Activated CD4-positive, alpha-beta T cell treated with anti-CD3 and anti-CD28 coated beads, Interleukin-2, amount 10 ng/mL, durations not matched to agents 24 days and 14 days (primary cell): ENCODE measurements at regions not wholly inside any gene's neighbourhood (a gene's known extent, or its start where the extent isn't known, plus 50 kb on each side); places are given as distances from the start of the nearest gene placed in this dataset.

Experiments
- DNase-seq: peaks from one replicate; pipeline ENCODE4 v3.0.0; 2022
- H3K27ac Mint-ChIP-seq: one replicate; pipeline ENCODE4 v1.8.0; 2022; ENCODE audit warnings: mild to moderate bottlenecking, mixed read lengths
- H3K27me3 Mint-ChIP-seq: one replicate; pipeline ENCODE4 v1.8.0; 2022; ENCODE audit warnings: mixed read lengths
- H3K36me3 Mint-ChIP-seq: one replicate; pipeline ENCODE4 v1.8.0; 2022; ENCODE audit warnings: low read depth, mild to moderate bottlenecking, mixed read lengths
- H3K4me1 Mint-ChIP-seq: one replicate; pipeline ENCODE4 v1.8.0; 2021; ENCODE audit warnings: mixed read lengths
- H3K4me3 Mint-ChIP-seq: one replicate; pipeline ENCODE4 v1.8.0; 2022; ENCODE audit warnings: mild to moderate bottlenecking, moderate library complexity, mixed read lengths
- H3K9me3 Mint-ChIP-seq: one replicate; pipeline ENCODE4 v1.8.0; 2021; ENCODE audit warnings: mixed read lengths
- intact Hi-C: fragments of 100-400 bp; cut with micrococcal nuclease; formaldehyde crosslinking; loops from one replicate; pipeline ENCODE4 v1.15.1; 2023

GRCh38 chr2:236922061-236922460, 163.6 kb upstream of the COPS8 start:
- Mint-ChIP-seq H3K27ac (no peak overlapping the region), H3K9me3 (no peaks in the 10 kb centered on the region), H3K4me3 (no peak overlapping the region), H3K27me3 (peaks cover 17% of the 10 kb centered on the region), H3K4me1 (peaks cover 3% of the 10 kb centered on the region), H3K36me3 (no peaks in the 10 kb centered on the region)
- no peak for DNase-seq
- intact Hi-C loops: no loop called here

DNA sequence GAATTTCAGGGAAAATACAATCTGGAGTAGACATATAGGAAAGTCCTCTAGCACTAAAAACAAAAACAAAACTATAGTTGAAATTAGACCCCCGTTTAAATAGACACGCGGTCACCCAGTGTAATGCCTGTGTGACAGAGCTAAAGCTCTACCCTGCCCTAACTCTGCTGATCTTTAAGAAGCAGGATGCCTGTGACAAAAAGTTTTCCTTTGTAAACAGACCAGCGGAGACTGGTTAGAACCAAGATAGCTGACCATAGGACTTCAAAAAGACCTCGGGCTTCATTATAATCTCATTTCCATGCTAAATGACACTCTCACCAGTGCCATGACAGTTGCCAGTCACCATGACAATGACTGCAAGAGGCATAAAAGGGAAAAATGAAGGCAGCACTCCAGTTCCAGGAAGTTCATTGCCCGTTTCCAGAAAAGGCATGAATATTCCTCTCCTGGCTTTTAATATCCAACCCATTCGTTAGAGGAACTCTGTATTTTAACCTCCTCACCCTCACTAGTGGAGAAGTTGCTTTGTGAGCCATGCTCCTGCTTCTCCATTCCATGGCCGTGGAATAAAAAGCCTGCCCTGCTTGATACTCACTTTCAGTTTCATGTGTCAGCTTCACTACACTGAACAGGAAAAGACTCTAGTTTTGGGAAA, 157.2 kb upstream of the COPS8 start:
- H3K36me3 Mint-ChIP-seq: no peaks in the 10 kb centered on the region
- peak overlapping the region; percentile 70 for H3K4me3 Mint-ChIP-seq
- H3K9me3 Mint-ChIP-seq: no peaks in the 10 kb centered on the region
- H3K4me1 Mint-ChIP-seq: peaks cover 10% of the 10 kb centered on the region
- H3K27ac Mint-ChIP-seq: no peak overlapping the region
- DNase-seq: no peak
- intact Hi-C loops: no loop called here
- H3K27me3 Mint-ChIP-seq: peaks cover 32% of the 10 kb centered on the region

DNA sequence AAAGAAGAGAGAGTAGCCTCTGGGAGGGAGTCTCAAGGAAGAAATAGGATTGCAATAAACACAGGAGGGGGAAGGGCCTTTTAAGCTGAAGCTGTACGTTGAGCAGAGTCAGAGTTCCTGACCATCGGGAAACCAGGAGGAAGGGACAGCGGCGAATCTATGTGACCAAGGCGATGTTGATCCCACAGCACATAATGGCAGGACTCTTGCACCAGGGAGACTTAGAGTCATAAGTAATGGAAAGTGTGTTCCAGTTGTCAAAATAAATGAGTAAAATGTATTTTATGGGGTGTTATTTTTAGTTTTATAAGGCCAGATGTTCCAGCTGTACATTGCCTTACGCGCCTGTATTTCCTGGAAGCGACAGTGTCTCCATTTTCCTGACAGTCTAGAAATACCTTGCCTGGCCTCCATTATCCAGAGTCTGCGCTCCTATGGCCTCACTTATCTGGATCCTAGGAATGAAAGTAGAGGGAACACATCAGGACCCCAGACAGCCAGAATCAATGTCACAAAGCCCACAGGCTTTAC, 152.8 kb upstream of the COPS8 start:
- H3K27me3 Mint-ChIP-seq: peaks cover 17% of the 10 kb centered on the region
- no peak overlapping the region for H3K4me3 Mint-ChIP-seq
- H3K36me3 Mint-ChIP-seq: no peaks in the 10 kb centered on the region
- intact Hi-C loops: no loop called here
- no peak for DNase-seq
- H3K4me1 Mint-ChIP-seq: peaks cover 8% of the 10 kb centered on the region
- H3K9me3 Mint-ChIP-seq: no peaks in the 10 kb centered on the region
- H3K27ac Mint-ChIP-seq: no peak overlapping the region

- Mint-ChIP-seq H3K27me3 (peaks cover 14% of the 10 kb centered on the region), H3K4me1 (peaks cover 3% of the 10 kb centered on the region), H3K36me3 (no peaks in the 10 kb centered on the region), H3K4me3 (no peak overlapping the region), H3K9me3 (no peaks in the 10 kb centered on the region), H3K27ac (no peak overlapping the region)
- intact Hi-C loops: no loop called here
- DNase-seq: no peak
Measured at GRCh38 chr2:236934166-236934565, 151.5 kb upstream of the COPS8 start.

GRCh38 chr2:236934656-236935055, 151.0 kb upstream of the COPS8 start:
- H3K4me3 Mint-ChIP-seq: no peak overlapping the region
- peaks cover 14% of the 10 kb centered on the region for H3K27me3 Mint-ChIP-seq
- peaks cover 3% of the 10 kb centered on the region for H3K4me1 Mint-ChIP-seq
- no peaks in the 10 kb centered on the region for H3K36me3 Mint-ChIP-seq
- no peak overlapping the region for H3K27ac Mint-ChIP-seq
- intact Hi-C loops: no loop called here
- no peaks in the 10 kb centered on the region for H3K9me3 Mint-ChIP-seq
- no peak for DNase-seq

- Mint-ChIP-seq H3K4me3 (no peak overlapping the region), H3K36me3 (no peaks in the 10 kb centered on the region), H3K4me1 (peaks cover 3% of the 10 kb centered on the region), H3K27ac (no peak overlapping the region), H3K9me3 (no peaks in the 10 kb centered on the region), H3K27me3 (peaks cover 14% of the 10 kb centered on the region)
- DNase-seq: no peak
- intact Hi-C loops: no loop called here
Measured at GRCh38 chr2:236935083-236935482, 150.6 kb upstream of the COPS8 start.

DNA sequence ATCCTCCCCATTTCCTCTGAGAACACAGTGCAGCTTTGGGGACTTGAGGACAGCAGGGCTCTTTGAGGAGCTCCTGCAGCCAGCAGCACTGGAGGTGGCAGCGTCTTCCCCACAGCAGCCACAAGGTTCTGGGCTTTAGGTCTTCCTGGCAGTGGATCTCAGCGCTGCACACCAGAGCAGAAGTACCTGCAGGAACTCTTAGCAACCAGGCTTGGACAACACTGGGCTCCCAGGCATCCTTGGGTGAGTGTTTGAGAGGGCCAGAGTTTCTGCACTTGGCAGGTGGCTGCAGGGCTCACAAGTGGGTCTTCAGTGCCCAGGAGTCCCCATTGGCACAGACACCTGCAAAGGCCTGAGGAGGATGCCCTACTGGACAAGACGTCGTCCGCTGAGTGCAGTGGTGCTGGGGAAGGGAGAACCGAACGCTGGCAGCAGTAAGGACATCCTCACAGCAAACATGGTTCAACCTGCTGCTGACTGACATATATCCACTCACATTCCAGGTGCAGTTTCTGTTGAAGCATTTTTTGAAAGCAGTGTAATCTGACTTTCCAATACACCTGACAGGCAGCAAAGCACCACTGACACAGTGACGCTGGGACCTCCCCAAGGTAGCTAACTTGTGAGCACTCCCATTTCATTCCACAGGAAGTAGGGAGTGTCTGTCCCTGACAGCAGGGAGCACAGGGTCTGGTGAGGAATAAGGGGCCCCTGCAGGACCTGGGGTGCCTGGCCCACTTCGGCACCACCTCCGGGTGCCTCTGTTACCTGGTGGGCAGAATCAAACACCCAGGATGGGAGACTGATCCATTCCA, 149.9 kb upstream of the COPS8 start:
- peaks cover 14% of the 10 kb centered on the region for H3K27me3 Mint-ChIP-seq
- no peak overlapping the region for H3K4me3 Mint-ChIP-seq
- peaks cover 3% of the 10 kb centered on the region for H3K4me1 Mint-ChIP-seq
- no peaks in the 10 kb centered on the region for H3K36me3 Mint-ChIP-seq
- no peaks in the 10 kb centered on the region for H3K9me3 Mint-ChIP-seq
- intact Hi-C loops: no loop called here
- DNase-seq: no peak
- H3K27ac Mint-ChIP-seq: no peak overlapping the region

GRCh38 chr2:236936446-236936940, 149.2 kb upstream of the COPS8 start:
- intact Hi-C loops: no loop called here
- Mint-ChIP-seq H3K9me3 (no peaks in the 10 kb centered on the region), H3K27ac (no peak overlapping the region), H3K4me3 (no peak overlapping the region), H3K36me3 (no peaks in the 10 kb centered on the region), H3K4me1 (peaks cover 3% of the 10 kb centered on the region), H3K27me3 (peaks cover 12% of the 10 kb centered on the region)
- DNase-seq: no peak

- Mint-ChIP-seq H3K9me3 (no peaks in the 10 kb centered on the region), H3K36me3 (no peaks in the 10 kb centered on the region), H3K27me3 (peaks cover 3% of the 10 kb centered on the region), H3K27ac (no peak overlapping the region), H3K4me3 (no peak overlapping the region), H3K4me1 (peaks cover 3% of the 10 kb centered on the region)
- intact Hi-C loops: no loop called here
- no peak for DNase-seq
Measured at GRCh38 chr2:236938126-236938525, 147.6 kb upstream of the COPS8 start.

GRCh38 chr2:236939271-236939670, 146.4 kb upstream of the COPS8 start:
- Mint-ChIP-seq H3K27me3 (peaks cover 3% of the 10 kb centered on the region), H3K4me1 (peaks cover 3% of the 10 kb centered on the region), H3K27ac (no peak overlapping the region), H3K9me3 (no peaks in the 10 kb centered on the region), H3K4me3 (no peak overlapping the region), H3K36me3 (no peaks in the 10 kb centered on the region)
- intact Hi-C loops: no loop called here
- DNase-seq: no peak

- Mint-ChIP-seq H3K36me3 (no peaks in the 10 kb centered on the region), H3K27me3 (peaks cover under 1% of the 10 kb centered on the region), H3K4me1 (peaks cover 3% of the 10 kb centered on the region), H3K4me3 (no peak overlapping the region), H3K27ac (peak overlapping the region; percentile 52), H3K9me3 (no peaks in the 10 kb centered on the region)
- intact Hi-C loops: no loop called here
- DNase-seq: no peak
Measured at GRCh38 chr2:236939721-236940231, 145.9 kb upstream of the COPS8 start.

DNA sequence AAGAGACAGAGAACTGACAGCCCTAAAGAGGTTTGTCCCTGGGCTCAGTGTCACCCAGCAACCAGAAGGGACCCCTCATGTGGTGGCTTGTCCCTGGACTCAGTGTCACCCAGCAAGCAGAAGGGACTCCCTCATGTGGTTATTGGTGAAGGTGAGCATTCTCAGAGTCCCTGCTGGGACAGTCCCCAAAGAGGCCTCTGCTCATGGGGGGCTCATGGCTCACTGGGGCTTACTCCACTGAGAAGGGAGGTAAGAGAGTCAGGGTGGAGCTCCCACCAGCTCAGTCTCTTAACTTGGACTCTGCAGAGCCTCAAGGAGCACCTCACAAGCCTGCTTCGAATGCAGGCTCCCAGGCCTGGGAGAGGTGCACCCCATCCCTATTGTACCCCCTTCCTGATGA, 145.2 kb upstream of the COPS8 start:
- DNase-seq: no peak
- no peaks in the 10 kb centered on the region for H3K36me3 Mint-ChIP-seq
- H3K4me1 Mint-ChIP-seq: peaks cover 3% of the 10 kb centered on the region
- intact Hi-C loops: no loop called here
- no peak overlapping the region for H3K27ac Mint-ChIP-seq
- no peaks in the 10 kb centered on the region for H3K27me3 Mint-ChIP-seq
- no peaks in the 10 kb centered on the region for H3K9me3 Mint-ChIP-seq
- no peak overlapping the region for H3K4me3 Mint-ChIP-seq

DNA sequence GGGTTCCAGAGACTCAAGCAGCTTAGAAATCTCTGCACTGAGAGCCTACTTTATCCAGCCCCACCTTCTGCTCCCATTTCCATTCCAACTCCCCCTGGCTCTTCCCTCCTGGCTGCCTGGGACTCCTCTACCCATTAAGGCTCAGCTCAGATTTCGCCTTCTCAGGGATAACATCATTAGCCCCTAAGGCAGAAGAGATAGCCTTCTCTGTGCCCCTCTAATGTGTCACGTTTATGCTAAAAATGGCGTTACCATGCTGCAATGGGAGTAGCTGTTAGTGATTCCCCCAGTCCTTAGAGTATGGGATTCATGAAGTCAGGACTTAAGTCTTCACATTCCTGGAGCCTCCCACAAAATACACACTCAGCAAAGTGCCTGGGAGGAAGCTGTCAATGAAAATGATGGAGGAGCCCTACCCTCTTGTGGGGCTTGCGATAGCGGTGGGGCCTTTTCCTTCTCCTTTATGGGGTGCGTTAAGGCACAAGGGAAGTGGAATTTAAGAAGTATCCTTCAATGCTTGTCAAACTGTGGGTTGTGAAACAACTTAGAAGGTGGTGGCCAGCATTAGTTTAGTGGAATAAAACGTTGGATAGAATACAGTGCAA, 144.7 kb upstream of the COPS8 start:
- Mint-ChIP-seq H3K4me1 (peaks cover 3% of the 10 kb centered on the region), H3K4me3 (no peak overlapping the region), H3K9me3 (no peaks in the 10 kb centered on the region), H3K27ac (no peak overlapping the region), H3K27me3 (no peaks in the 10 kb centered on the region), H3K36me3 (no peaks in the 10 kb centered on the region)
- intact Hi-C loops: no loop called here
- DNase-seq: no peak

- Mint-ChIP-seq H3K4me1 (peaks cover 3% of the 10 kb centered on the region), H3K27me3 (no peaks in the 10 kb centered on the region), H3K36me3 (no peaks in the 10 kb centered on the region), H3K27ac (no peak overlapping the region), H3K4me3 (no peak overlapping the region), H3K9me3 (no peaks in the 10 kb centered on the region)
- intact Hi-C loops: no loop called here
- DNase-seq: no peak
Measured at GRCh38 chr2:236941551-236941950, 144.1 kb upstream of the COPS8 start.
